ENCODE measurements at regions not wholly inside any gene's neighbourhood (a gene's known extent, or its start where the extent isn't known, plus 50 kb on each side); places are given as distances from the start of the nearest gene placed in this dataset.

- H3K4me3 ChIP-seq (ENCODE audit: low read depth, low read length): no peak overlapping the region
- TF ChIP-seq, protein P1, sequence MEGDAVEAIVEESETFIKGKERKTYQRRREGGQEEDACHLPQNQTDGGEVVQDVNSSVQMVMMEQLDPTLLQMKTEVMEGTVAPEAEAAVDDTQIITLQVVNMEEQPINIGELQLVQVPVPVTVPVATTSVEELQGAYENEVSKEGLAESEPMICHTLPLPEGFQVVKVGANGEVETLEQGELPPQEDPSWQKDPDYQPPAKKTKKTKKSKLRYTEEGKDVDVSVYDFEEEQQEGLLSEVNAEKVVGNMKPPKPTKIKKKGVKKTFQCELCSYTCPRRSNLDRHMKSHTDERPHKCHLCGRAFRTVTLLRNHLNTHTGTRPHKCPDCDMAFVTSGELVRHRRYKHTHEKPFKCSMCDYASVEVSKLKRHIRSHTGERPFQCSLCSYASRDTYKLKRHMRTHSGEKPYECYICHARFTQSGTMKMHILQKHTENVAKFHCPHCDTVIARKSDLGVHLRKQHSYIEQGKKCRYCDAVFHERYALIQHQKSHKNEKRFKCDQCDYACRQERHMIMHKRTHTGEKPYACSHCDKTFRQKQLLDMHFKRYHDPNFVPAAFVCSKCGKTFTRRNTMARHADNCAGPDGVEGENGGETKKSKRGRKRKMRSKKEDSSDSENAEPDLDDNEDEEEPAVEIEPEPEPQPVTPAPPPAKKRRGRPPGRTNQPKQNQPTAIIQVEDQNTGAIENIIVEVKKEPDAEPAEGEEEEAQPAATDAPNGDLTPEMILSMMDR (IDR thresholded peaks at IDR 0.05; ENCODE audit: borderline replicate concordance, insufficient read depth, low read depth, low read length): no peak
These were observed 549.7 kb upstream of the ADGRL4 start for GRCh38 chr1:79556189-79556588.

GRCh38 chr1:79554688-79555087 is 548.2 kb upstream of the ADGRL4 start:
- no peak overlapping the region for H3K4me3 ChIP-seq (ENCODE audit: low read depth, low read length)
- TF ChIP-seq, protein P1 (IDR thresholded peaks at IDR 0.05; ENCODE audit: borderline replicate concordance, insufficient read depth, low read depth, low read length): no peak

DNA sequence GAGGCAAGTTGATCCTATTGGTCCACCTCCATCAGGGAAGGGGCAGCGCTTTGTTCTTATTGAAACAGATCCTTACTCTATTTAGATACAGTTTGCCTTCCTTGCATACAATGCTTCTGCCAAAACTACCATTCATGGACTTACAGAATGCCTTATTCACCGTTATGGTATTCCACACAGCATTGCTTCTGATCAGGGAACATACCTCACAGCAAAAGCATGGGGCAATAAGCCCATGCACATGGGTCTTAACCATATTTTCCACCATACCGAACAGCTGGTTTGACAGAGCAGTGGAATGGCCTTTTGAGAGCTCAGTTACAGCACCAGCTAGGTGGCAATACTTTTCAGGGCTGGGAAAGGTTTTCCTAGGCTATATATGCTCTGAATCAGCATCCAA is 544.8 kb upstream of the ADGRL4 start:
- no peak overlapping the region for H3K4me3 ChIP-seq (ENCODE audit: low read depth, low read length)
- TF ChIP-seq, protein P1 (IDR thresholded peaks at IDR 0.05; ENCODE audit: borderline replicate concordance, insufficient read depth, low read depth, low read length): no peak

GRCh38 chr1:79550402-79550801 is 543.9 kb upstream of the ADGRL4 start:
- no peak overlapping the region for H3K4me3 ChIP-seq (ENCODE audit: low read depth, low read length)

DNA sequence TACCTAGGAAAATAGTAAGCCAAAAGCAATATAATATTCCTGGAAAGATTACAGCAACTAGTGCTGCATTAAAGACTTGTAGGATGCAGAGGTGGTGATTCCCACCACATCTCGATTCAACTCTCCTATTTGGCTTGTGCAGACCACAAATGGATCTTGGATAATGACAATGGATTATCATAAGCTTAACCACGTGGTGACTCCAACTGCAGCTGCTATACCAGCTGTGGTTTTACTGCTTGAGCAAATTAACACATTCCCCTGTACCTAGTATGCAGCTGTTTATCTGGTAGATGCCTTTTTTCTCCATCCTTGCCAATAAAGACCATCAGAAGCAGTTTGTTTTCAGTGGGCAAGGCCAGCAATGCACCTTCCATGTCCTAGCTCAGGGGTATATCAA is 542.7 kb upstream of the ADGRL4 start:
- TF ChIP-seq, protein P1 (IDR thresholded peaks at IDR 0.05; ENCODE audit: borderline replicate concordance, insufficient read depth, low read depth, low read length): no peak
- H3K4me3 ChIP-seq (ENCODE audit: low read depth, low read length): no peak overlapping the region

More at GRCh38 chr1:79550402-79550801, 543.9 kb upstream of the ADGRL4 start:
- TF ChIP-seq, protein P1 (IDR thresholded peaks at IDR 0.05; ENCODE audit: borderline replicate concordance, insufficient read depth, low read depth, low read length): no peak

GRCh38 chr1:79547514-79547913 is 541.0 kb upstream of the ADGRL4 start:
- TF ChIP-seq, protein P1 (IDR thresholded peaks at IDR 0.05; ENCODE audit: borderline replicate concordance, insufficient read depth, low read depth, low read length): no peak
- H3K4me3 ChIP-seq (ENCODE audit: low read depth, low read length): no peak overlapping the region

DNA sequence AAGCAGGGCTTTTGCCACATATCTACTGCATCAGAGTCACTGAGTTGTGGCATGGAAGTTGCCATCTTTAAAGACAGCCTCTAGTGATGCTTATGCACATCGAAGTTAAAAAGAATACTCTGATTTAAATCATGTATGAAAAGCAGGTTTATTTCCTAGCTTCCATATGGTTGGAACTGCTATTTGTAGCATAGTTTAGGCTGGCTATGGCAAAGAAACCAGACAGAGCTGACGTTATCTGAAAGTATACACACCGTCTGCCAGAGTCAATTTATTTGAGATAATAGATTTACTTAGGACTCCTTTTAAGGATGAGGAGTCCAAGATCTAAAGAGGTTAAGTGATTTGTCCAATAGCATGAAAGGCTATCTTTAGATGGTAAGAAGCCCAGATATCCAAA is 536.9 kb upstream of the ADGRL4 start:
- H3K4me3 ChIP-seq (ENCODE audit: low read depth, low read length): no peak overlapping the region
- TF ChIP-seq, protein P1 (IDR thresholded peaks at IDR 0.05; ENCODE audit: borderline replicate concordance, insufficient read depth, low read depth, low read length): no peak

All from GM12875 (cell line).